Spleen (tissue), 11 donors: ENCODE measurements at regions not wholly inside any gene's neighbourhood (a gene's known extent, or its start where the extent isn't known, plus 50 kb on each side); places are given as distances from the start of the nearest gene placed in this dataset.

Experiments used
- DNase-seq: peaks from one replicate; pipeline ENCODE4 v3.0.0-alpha.2; 2020
- H3K27ac ChIP-seq, 8 donors: fragments of 200-600 bp; sonication (generic) in 7 of 8; 1 replicate in 4 of 8; 2 replicates in 4 of 8; pipeline versions ENCODE4 v1.5.0 to v1.8.0; 2016 to 2021; ENCODE audit warnings: inconsistent platforms in 4 of 8, mild to moderate bottlenecking in 4 of 8, moderate library complexity in 1 of 8
- H3K27me3 ChIP-seq, 7 donors: fragments of 200-600 bp; sonication (generic) in 6 of 7; replicated peaks in 1 of 7; 1 replicate in 4 of 7; 2 replicates in 3 of 7; pipeline versions ENCODE4 v1.5.0 to v1.8.0; 2016 to 2021; ENCODE audit warnings: inconsistent platforms in 3 of 7, mild to moderate bottlenecking in 1 of 7
- H3K36me3 ChIP-seq, 6 donors: fragments of 200-600 bp; sonication (generic) in 5 of 6; 1 replicate in 4 of 6; 2 replicates in 2 of 6; pipeline versions ENCODE4 v1.5.0 to v1.8.0; 2016 to 2021; ENCODE audit warnings: inconsistent platforms in 2 of 6
- H3K4me1 ChIP-seq, 6 donors: fragments of 200-600 bp; sonication (generic) in 5 of 6; 1 replicate in 3 of 6; 2 replicates in 3 of 6; pipeline versions ENCODE4 v1.5.0 to v1.8.0; 2016 to 2021; ENCODE audit warnings: inconsistent platforms in 3 of 6
- H3K4me3 ChIP-seq, 8 donors: fragments of 200-600 bp; sonication (generic) in 7 of 8; 1 replicate in 4 of 8; 2 replicates in 4 of 8; pipeline versions ENCODE4 v1.5.0 to v1.8.0; 2016 to 2021; ENCODE audit warnings: inconsistent platforms in 4 of 8, mild to moderate bottlenecking in 4 of 8, moderate library complexity in 2 of 8
- H3K9me3 ChIP-seq, 8 donors: fragments of 200-600 bp; sonication (generic) in 7 of 8; 1 replicate in 4 of 8; 2 replicates in 4 of 8; pipeline versions ENCODE4 v1.5.0 to v1.8.0; 2016 to 2021; ENCODE audit warnings: inconsistent platforms in 4 of 8
- POLR2A ChIP-seq, 3 donors: fragments of 450-650 bp; IDR thresholded peaks; one replicate each; pipeline ENCODE4 v1.5.1; 2017; ENCODE audit warnings: antibody characterized with exemption in 3 of 3, mild to moderate bottlenecking in 1 of 3
- POLR2AphosphoS5 ChIP-seq, 3 donors: sonication (generic); formaldehyde crosslinking; IDR thresholded peaks; one replicate each; pipeline ENCODE4 v1.5.1; 2017; ENCODE audit warnings: antibody characterized with exemption in 3 of 3
- WGBS, 5 donors: extraction: QIAGEN DNeasy Blood & Tissue Kit in 3 of 5; methylation state at CpG; one replicate each; pipeline versions ENCODE4 v1.1.5 to v1.1.7; 2013 to 2018; 5-methylcytosine and 5-hydroxymethylcytosine counted together
- intact Hi-C: fragments of 100-400 bp; cut with DNase I; formaldehyde crosslinking; loops from one replicate; pipeline ENCODE4 v1.15.0; 2023; ENCODE audit warnings: low total_unique reads
- TF ChIP-seq, protein P1 (sequence below), 11 experiments: fragments of 200-600 bp in 7 of 11; fragments of 450-650 bp in 4 of 11; sonication (generic) in 4 of 11; IDR thresholded peaks in 8 of 11; conservative IDR thresholded peaks in 3 of 11; 1 replicate in 7 of 11; 2 replicates in 4 of 11; pipeline versions ENCODE4 v1.4.0 to v1.8.0; 2016 to 2021; ENCODE audit warnings: antibody characterized with exemption in 11 of 11, inconsistent platforms in 4 of 11, mild to moderate bottlenecking in 1 of 11
- donor health status: healthy with polysubstance abuse.
- donor health status: DM: no; HTN: no; CAD: no; lungs with moderate emphysema.
- donor health status: DM: no; HTN: no; CAD: no.
- donor health status: Bipolar disorder and iron deficiency.
- donor health status: healthy.
- donor health status: DM: no; HTN: no; CAD: no.
- donor health status: DM: yes; HTN: yes; CAD: no.

DNA sequence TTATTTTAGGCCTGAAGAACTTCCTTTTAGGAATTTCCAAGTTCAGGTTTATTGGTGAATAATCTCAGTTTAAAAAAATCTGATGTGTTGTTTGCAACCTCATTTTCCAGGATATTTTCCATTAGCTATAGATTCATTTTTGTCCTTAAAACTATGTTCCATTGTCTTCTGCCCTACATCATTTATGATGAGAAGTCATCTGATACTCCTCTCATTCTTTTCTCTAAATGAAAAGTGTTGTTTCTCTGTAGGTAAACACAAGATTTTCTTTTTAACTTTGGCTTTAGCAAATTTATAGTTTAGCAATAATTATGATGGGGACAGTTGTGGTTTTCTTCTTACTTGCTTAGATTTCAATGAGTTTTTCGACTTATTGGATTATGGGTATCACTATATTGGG, 427.3 kb downstream of the DCDC2C start:
- Histone ChIP-seq H3K9me3 (peaks cover 3 to 52% (median 31%) of the 10 kb centered on the region in 8 donors), H3K4me3 (no peak overlapping the region), H3K36me3 (no peaks in the 10 kb centered on the region), H3K27me3 (no peaks in the 10 kb centered on the region), H3K4me1 (no peaks in the 10 kb centered on the region), H3K27ac (no peak overlapping the region)
- intact Hi-C loops = no loop called here
- 0 to 93% (median 73%) methylated on average over 1 of the region's 1 CpG for WGBS, 5 donors
- TF ChIP-seq, protein P1, sequence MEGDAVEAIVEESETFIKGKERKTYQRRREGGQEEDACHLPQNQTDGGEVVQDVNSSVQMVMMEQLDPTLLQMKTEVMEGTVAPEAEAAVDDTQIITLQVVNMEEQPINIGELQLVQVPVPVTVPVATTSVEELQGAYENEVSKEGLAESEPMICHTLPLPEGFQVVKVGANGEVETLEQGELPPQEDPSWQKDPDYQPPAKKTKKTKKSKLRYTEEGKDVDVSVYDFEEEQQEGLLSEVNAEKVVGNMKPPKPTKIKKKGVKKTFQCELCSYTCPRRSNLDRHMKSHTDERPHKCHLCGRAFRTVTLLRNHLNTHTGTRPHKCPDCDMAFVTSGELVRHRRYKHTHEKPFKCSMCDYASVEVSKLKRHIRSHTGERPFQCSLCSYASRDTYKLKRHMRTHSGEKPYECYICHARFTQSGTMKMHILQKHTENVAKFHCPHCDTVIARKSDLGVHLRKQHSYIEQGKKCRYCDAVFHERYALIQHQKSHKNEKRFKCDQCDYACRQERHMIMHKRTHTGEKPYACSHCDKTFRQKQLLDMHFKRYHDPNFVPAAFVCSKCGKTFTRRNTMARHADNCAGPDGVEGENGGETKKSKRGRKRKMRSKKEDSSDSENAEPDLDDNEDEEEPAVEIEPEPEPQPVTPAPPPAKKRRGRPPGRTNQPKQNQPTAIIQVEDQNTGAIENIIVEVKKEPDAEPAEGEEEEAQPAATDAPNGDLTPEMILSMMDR (IDR thresholded peaks at IDR 0.05 in 8 of 11, conservative IDR thresholded peaks at IDR 0.05 in 3 of 11) = no peak
- no peak for TF ChIP-seq POLR2AphosphoS5 (IDR thresholded peaks at IDR 0.05)
- no peak for DNase-seq

DNA sequence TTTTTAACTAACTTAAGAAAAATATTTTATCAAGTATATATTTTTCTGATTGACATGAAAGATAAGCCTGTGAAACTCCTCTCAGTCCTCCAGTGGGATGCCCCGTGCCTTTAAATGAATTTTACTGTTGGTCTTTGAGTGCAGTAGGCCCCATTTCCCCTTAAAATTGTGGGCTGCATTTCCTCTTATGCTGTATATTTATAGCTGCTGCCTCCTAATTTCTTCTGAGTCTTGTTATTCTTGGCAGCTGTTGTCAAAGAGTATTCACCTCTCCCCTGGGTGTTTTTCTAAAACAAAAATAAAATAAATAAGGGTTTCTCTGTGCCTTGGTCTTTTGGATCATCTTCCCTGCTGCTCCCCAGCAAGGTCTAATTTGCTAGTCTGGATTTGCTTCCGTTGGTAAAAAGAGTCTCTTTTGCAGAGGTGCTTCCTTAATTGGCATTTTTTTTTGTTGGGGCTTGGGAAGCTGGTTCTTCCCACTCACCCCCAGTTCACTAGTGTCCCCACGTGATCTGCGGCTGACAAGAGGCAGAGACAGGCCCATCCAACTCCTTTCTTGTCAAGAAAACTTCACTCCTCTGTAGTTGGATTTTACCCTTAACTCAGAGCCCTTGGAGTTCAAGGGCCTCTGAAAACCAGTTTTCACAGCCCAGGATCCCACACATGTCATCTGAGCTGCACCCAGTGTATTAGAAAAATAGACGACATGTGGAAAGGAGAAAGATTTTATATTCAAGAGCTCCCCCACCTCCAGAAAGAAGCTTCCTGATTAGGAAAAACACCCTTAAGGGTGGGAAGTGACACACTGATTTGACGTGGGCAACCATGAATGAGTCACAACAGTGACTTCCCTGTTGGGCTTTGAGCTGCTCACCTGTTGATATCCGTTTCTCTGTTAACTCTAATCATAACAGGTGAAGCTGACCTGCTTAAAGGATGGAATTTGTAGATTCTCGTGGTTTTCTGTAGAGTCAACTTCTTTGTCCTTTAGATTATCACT, 431.5 kb downstream of the DCDC2C start:
- 27 to 30% (median 29%) methylated on average over 8 of the region's 8 CpGs for WGBS, 5 donors

DNA sequence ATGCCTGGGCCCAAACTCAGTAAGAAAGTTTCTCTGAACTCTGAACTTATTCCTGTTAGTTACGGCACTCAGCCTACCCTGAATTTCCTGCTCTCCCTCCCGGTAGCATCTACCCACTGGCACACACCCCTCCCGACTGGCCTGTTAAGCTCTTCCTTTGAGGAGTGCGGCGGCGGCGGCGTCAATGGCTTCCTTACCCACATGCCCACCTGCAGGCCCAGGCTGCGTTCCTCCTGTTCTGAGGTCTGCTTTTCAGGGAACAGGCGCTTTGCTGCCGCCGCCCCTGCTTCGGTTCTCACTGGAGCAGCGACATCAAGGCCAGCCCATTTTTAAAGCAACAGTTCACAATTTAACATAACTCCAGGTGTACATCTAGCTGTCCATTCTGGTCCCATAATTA, 432.4 kb downstream of the DCDC2C start:
- H3K36me3 ChIP-seq = no peaks in the 10 kb centered on the region
- no peaks in the 10 kb centered on the region for H3K4me1 ChIP-seq
- no peak for DNase-seq
- no peak overlapping the region for H3K27ac ChIP-seq
- intact Hi-C loops = no loop called here
- TF ChIP-seq POLR2AphosphoS5 (IDR thresholded peaks at IDR 0.05) (no peak), POLR2A (IDR thresholded peaks at IDR 0.05) (no peak)
- TF ChIP-seq, protein P1 (IDR thresholded peaks at IDR 0.05 in 8 of 11, conservative IDR thresholded peaks at IDR 0.05 in 3 of 11) = no peak
- 74 to 84% (median 79%) methylated on average over 14 of the region's 14 CpGs for WGBS, 5 donors
- H3K4me3 ChIP-seq = no peak overlapping the region
- H3K27me3 ChIP-seq = no peaks in the 10 kb centered on the region
- peaks cover under 1 to 32% (median 18%) of the 10 kb centered on the region in 8 donors for H3K9me3 ChIP-seq

More for the DNA sequence above, 431.5 kb downstream of the DCDC2C start:
- H3K36me3 ChIP-seq = no peaks in the 10 kb centered on the region
- H3K27me3 ChIP-seq = no peaks in the 10 kb centered on the region
- intact Hi-C loops = no loop called here
- H3K27ac ChIP-seq = no peak overlapping the region
- peaks cover 3 to 41% (median 26%) of the 10 kb centered on the region in 8 donors for H3K9me3 ChIP-seq
- no peak overlapping the region for H3K4me3 ChIP-seq
- no peaks in the 10 kb centered on the region for H3K4me1 ChIP-seq
- no peak for DNase-seq
- TF ChIP-seq, protein P1 (IDR thresholded peaks at IDR 0.05 in 8 of 11, conservative IDR thresholded peaks at IDR 0.05 in 3 of 11) = no peak
- TF ChIP-seq POLR2A (IDR thresholded peaks at IDR 0.05) (no peak), POLR2AphosphoS5 (IDR thresholded peaks at IDR 0.05) (no peak)

DNA sequence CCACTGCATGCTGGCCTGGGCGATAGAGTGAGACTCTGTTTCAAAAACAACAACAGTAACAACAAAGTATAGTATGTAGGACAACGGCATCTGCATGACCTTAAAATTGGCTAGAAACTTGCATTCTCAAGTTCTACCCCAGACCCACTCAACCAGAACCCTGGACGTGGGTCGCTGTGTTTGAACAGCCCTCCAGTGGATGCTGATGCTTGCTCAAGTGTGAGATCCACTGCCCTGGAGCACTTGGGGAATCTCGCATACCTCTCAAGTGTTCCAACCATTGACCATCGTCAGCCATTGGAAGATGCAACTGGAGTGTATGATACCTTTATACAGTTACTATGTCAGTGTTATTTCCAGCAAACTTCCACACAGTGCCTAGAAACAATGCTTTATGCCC, 435.9 kb downstream of the DCDC2C start:
- Histone ChIP-seq H3K27me3 (no peaks in the 10 kb centered on the region), H3K36me3 (no peaks in the 10 kb centered on the region), H3K4me1 (no peaks in the 10 kb centered on the region), H3K9me3 (peaks cover 0 to 9% (median under 1%) of the 10 kb centered on the region in 8 donors), H3K4me3 (no peak overlapping the region), H3K27ac (no peak overlapping the region)
- intact Hi-C loops = no loop called here
- DNase-seq = no peak
- TF ChIP-seq, protein P1 (IDR thresholded peaks at IDR 0.05 in 8 of 11, conservative IDR thresholded peaks at IDR 0.05 in 3 of 11) = no peak
- TF ChIP-seq POLR2AphosphoS5 (IDR thresholded peaks at IDR 0.05) (no peak), POLR2A (IDR thresholded peaks at IDR 0.05) (no peak)
- 78 to 94% (median 86%) methylated on average over 6 of the region's 6 CpGs for WGBS, 5 donors
